DND-41 (cell line): ENCODE measurements at regions not wholly inside any gene's neighbourhood (a gene's known extent, or its start where the extent isn't known, plus 50 kb on each side); places are given as distances from the start of the nearest gene placed in this dataset.

Experiments used
- ATAC-seq: fragments of 200-7000 bp; cut with Tn5 transposase; 3 replicates; pipeline ENCODE4 v1.9.1; 2021; ENCODE audit warnings: low read depth; ENCODE audit not compliant: insufficient read depth
- DNase-seq: peaks from one replicate; pipeline ENCODE4 v3.0.0-alpha.2; 2020
- H2AFZ ChIP-seq: 2 replicates; pipeline ENCODE4 v1.6.0; 2012; ENCODE audit warnings: low read depth, low read length
- H3K27ac ChIP-seq: 2 replicates; pipeline ENCODE4 v1.5.1; 2012; ENCODE audit warnings: low read length, inconsistent platforms
- H3K27me3 ChIP-seq: fragments of 200-600 bp; sonication (generic); 2 replicates; pipeline ENCODE4 v1.6.0; 2012; ENCODE audit warnings: low read length, mild to moderate bottlenecking, inconsistent platforms; ENCODE audit not compliant: insufficient read depth, poor library complexity
- H3K36me3 ChIP-seq: 2 replicates; pipeline ENCODE4 v1.5.1; 2012; ENCODE audit warnings: low read length, inconsistent platforms; ENCODE audit not compliant: insufficient read depth
- H3K4me1 ChIP-seq: 2 replicates; pipeline ENCODE4 v1.5.1; 2012; ENCODE audit warnings: mild to moderate bottlenecking, low read length; ENCODE audit not compliant: insufficient read depth
- H3K4me2 ChIP-seq: 2 replicates; pipeline ENCODE4 v1.6.0; 2012; ENCODE audit warnings: mild to moderate bottlenecking, moderate library complexity, low read length, inconsistent platforms; ENCODE audit not compliant: insufficient read depth
- H3K4me3 ChIP-seq, 2 experiments: fragments of 200-600 bp in 1 of 2; shearing (Covaris generic) in 1 of 2; 2 replicates each; pipeline ENCODE4 v1.5.1; 2012 to 2016; ENCODE audit warnings: inconsistent platforms in 2 of 2, low read length in 2 of 2, mild to moderate bottlenecking in 2 of 2, low read depth in 1 of 2, moderate library complexity in 1 of 2
- H3K79me2 ChIP-seq: 2 replicates; pipeline ENCODE4 v1.6.0; 2012; ENCODE audit warnings: low read length, inconsistent platforms; ENCODE audit not compliant: insufficient read depth
- H3K9ac ChIP-seq: 2 replicates; pipeline ENCODE4 v1.6.0; 2012; ENCODE audit warnings: low read depth, mild to moderate bottlenecking, inconsistent platforms, low read length, moderate library complexity
- H3K9me3 ChIP-seq: 2 replicates; pipeline ENCODE4 v1.5.1; 2012; ENCODE audit warnings: low read length, moderate library complexity, mild to moderate bottlenecking, inconsistent platforms; ENCODE audit not compliant: insufficient read depth, severe bottlenecking
- H4K20me1 ChIP-seq: 2 replicates; pipeline ENCODE4 v1.6.0; 2012; ENCODE audit warnings: low read length; ENCODE audit not compliant: insufficient read depth
- CTCF ChIP-seq: IDR thresholded peaks from 2 replicates; pipeline ENCODE4 v1.5.1; 2012; ENCODE audit warnings: borderline replicate concordance, low read length, moderate library complexity, mild to moderate bottlenecking; ENCODE audit not compliant: poor library complexity, severe bottlenecking; ENCODE audit errors: extremely low read depth
- EZH2 ChIP-seq: IDR thresholded peaks from 3 replicates; pipeline ENCODE4 v1.6.1; 2012; ENCODE audit warnings: borderline replicate concordance, low read depth, mild to moderate bottlenecking, moderate library complexity, low read length, inconsistent platforms; ENCODE audit not compliant: severe bottlenecking

- TF ChIP-seq EZH2: no peak
- TF ChIP-seq CTCF: no peak
- ATAC-seq (no peak), DNase-seq (no peak)
- H3K9ac ChIP-seq: no peak overlapping the region
- no peak overlapping the region for H3K27ac ChIP-seq
- H4K20me1 ChIP-seq: no peaks in the 10 kb centered on the region
- no peak overlapping the region for H3K4me3 ChIP-seq
- no peaks in the 10 kb centered on the region for H3K79me2 ChIP-seq
- no peaks in the 10 kb centered on the region for H3K27me3 ChIP-seq
- no peaks in the 10 kb centered on the region for H3K4me1 ChIP-seq
- no peak overlapping the region for H3K4me2 ChIP-seq
- H3K9me3 ChIP-seq: no peaks in the 10 kb centered on the region
- no peak overlapping the region for H2AFZ ChIP-seq
- no peaks in the 10 kb centered on the region for H3K36me3 ChIP-seq
Observed at GRCh38 chr4:29900336-29900735, 819.8 kb upstream of the PCDH7 start.

GRCh38 chr4:29908276-29908675, 811.9 kb upstream of the PCDH7 start:
- Histone ChIP-seq H3K79me2 (no peaks in the 10 kb centered on the region), H3K4me3 (no peak overlapping the region), H3K4me2 (no peak overlapping the region), H3K9ac (no peak overlapping the region), H3K9me3 (no peaks in the 10 kb centered on the region), H2AFZ (no peak overlapping the region), H3K36me3 (no peaks in the 10 kb centered on the region), H3K27ac (no peak overlapping the region), H3K4me1 (no peaks in the 10 kb centered on the region), H3K27me3 (no peaks in the 10 kb centered on the region), H4K20me1 (no peaks in the 10 kb centered on the region)
- DNase-seq (no peak), ATAC-seq (no peak)
- TF ChIP-seq EZH2 (no peak), CTCF (no peak)

GRCh38 chr4:29927895-29928294, 792.3 kb upstream of the PCDH7 start:
- TF ChIP-seq EZH2 (no peak), CTCF (no peak)
- no peak overlapping the region for H3K27ac ChIP-seq

GRCh38 chr4:29948451-29948850, 771.7 kb upstream of the PCDH7 start:
- Histone ChIP-seq H3K36me3 (no peaks in the 10 kb centered on the region), H3K4me2 (no peak overlapping the region), H3K9me3 (no peaks in the 10 kb centered on the region), H3K9ac (no peak overlapping the region), H3K27me3 (no peaks in the 10 kb centered on the region), H3K4me1 (no peaks in the 10 kb centered on the region), H2AFZ (no peak overlapping the region), H4K20me1 (no peaks in the 10 kb centered on the region), H3K79me2 (no peaks in the 10 kb centered on the region), H3K4me3 (no peak overlapping the region), H3K27ac (no peak overlapping the region)
- ATAC-seq: no peak
- TF ChIP-seq CTCF (no peak), EZH2 (no peak)
- no peak for DNase-seq

More at GRCh38 chr4:29927895-29928294, 792.3 kb upstream of the PCDH7 start:
- Histone ChIP-seq H2AFZ (no peak overlapping the region), H3K36me3 (no peaks in the 10 kb centered on the region), H3K9me3 (peaks cover 3% of the 10 kb centered on the region), H3K4me2 (no peak overlapping the region), H4K20me1 (no peaks in the 10 kb centered on the region), H3K79me2 (no peaks in the 10 kb centered on the region), H3K4me3 (no peak overlapping the region), H3K9ac (no peak overlapping the region), H3K4me1 (no peaks in the 10 kb centered on the region), H3K27me3 (no peaks in the 10 kb centered on the region)
- no peak for ATAC-seq
- no peak for DNase-seq
